Right lobe of liver (tissue), 4 donors: ENCODE measurements at regions not wholly inside any gene's neighbourhood (a gene's known extent, or its start where the extent isn't known, plus 50 kb on each side); places are given as distances from the start of the nearest gene placed in this dataset.

Experiments
- CTCF ChIP-seq, 4 donors: fragments of 200-600 bp in 3 of 4; fragments of 450-650 bp in 1 of 4; IDR thresholded peaks; one replicate each; pipeline versions ENCODE4 v1.5.1 to v1.8.0; 2016 to 2022; ENCODE audit warnings: antibody characterized with exemption in 4 of 4, mild to moderate bottlenecking in 2 of 4
- POLR2A ChIP-seq: fragments of 450-650 bp; IDR thresholded peaks from one replicate; pipeline ENCODE4 v1.6.1; 2017; ENCODE audit warnings: antibody characterized with exemption, mild to moderate bottlenecking
- donor health status: DM: no; HTN: no; CAD: no.
- donor health status: DM: no; HTN: no; CAD: no.
- donor health status: DM: no; HTN: yes; CAD: no.

- TF ChIP-seq CTCF (IDR thresholded peaks at IDR 0.05) (no peak), POLR2A (no peak)
Measured at GRCh38 chr4:19038231-19038630, 1016.7 kb upstream of the LCORL start.
